Duodenal mucosa (tissue), 2 donors: ENCODE measurements at regions not wholly inside any gene's neighbourhood (a gene's known extent, or its start where the extent isn't known, plus 50 kb on each side); places are given as distances from the start of the nearest gene placed in this dataset.

Source experiments
- H3K27ac ChIP-seq: one replicate; pipeline ENCODE4 v1.7.0; 2013; ENCODE audit warnings: low read depth, low read length
- H3K27me3 ChIP-seq, 2 donors: one replicate each; pipeline ENCODE4 v1.7.0; 2013; ENCODE audit warnings: low read length in 2 of 2, control low read depth in 1 of 2; ENCODE audit not compliant: insufficient read depth in 2 of 2, control insufficient read depth in 1 of 2
- H3K36me3 ChIP-seq, 2 donors: one replicate each; pipeline ENCODE4 v1.7.0; 2013; ENCODE audit warnings: low read length in 2 of 2, control low read depth in 1 of 2; ENCODE audit not compliant: insufficient read depth in 2 of 2, control insufficient read depth in 1 of 2
- H3K4me1 ChIP-seq, 2 donors: one replicate each; pipeline ENCODE4 v1.7.0; 2013; ENCODE audit warnings: low read length in 2 of 2, control low read depth in 1 of 2; ENCODE audit not compliant: insufficient read depth in 2 of 2, control insufficient read depth in 1 of 2
- H3K4me3 ChIP-seq, 2 donors: one replicate each; pipeline ENCODE4 v1.7.0; 2013; ENCODE audit warnings: low read length in 2 of 2, low read depth in 1 of 2
- H3K9ac ChIP-seq, 2 donors: one replicate each; pipeline ENCODE4 v1.7.0; 2013; ENCODE audit warnings: low read length in 2 of 2, low read depth in 1 of 2
- H3K9me3 ChIP-seq, 2 donors: one replicate each; pipeline ENCODE4 v1.7.0; 2013; ENCODE audit warnings: low read length in 2 of 2, control low read depth in 1 of 2; ENCODE audit not compliant: control insufficient read depth in 1 of 2

DNA sequence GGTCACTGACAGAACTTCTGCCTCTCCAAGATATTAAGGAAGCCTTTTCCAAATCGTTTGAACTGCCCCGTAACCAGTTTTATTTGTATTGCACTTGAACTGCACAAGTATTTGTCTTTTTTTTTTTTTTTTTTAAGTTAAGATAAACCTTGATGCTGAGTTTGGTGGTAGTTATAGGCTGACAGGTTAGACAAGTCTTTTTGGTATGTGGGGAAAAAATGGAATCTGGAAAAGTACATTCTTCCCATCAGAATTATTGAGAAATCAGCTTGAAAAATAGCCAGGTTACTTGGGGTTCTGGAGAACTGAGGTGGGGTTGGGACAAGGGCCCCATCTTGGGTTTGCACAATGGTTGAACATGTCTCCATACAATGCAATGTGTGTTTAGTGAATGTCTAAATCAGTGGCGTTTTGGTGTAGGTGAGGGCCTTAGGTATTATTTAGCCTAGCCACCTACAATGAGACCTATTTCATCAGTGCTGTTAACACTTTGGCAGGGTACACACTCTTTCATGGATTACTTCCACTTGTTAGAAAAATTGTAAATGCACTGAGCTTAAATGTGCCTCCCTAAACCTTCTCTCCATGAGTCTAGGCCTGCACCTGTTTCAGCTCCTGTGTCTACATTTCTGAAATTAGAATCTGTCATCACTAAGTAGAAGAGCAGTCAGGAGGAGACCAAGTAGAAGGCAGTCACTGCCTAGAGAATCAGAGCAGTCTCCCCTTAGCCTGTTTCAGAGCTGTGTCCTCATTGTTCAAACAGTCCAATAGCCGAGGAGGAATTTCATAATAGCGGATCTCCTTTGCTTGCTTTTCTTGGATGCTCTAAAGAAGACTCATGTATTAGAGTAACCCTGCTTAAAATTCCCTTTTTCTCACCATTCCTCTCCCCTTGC, 140.0 kb upstream of the HMHB1 start:
- H3K4me3 ChIP-seq, result no peak overlapping the region
- peaks cover 0 to 4% of the 10 kb centered on the region in 2 donors for H3K27me3 ChIP-seq
- no peak overlapping the region for H3K9ac ChIP-seq
- H3K36me3 ChIP-seq, result no peaks in the 10 kb centered on the region
- no peaks in the 10 kb centered on the region for H3K9me3 ChIP-seq
- H3K4me1 ChIP-seq, result no peaks in the 10 kb centered on the region
- H3K27ac ChIP-seq, result no peak overlapping the region

DNA sequence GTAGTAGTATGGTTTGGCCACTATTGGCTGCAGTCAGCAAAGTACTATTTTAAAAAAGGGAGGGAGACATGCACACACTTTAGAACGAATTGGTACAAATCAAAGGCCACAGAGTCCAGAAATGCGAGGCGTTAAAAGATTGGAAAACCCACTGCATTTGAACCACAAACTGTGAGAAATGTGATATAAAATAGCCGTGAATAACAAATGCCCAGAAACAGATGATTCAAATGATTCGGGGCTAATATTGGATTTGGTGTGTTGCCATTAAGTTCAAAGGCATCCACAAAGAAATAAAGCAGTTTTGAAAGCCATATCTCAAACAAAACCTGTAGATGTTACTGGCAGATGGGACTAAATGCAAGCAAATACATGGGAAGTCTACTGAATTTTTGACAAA, 140.9 kb upstream of the HMHB1 start:
- no peak overlapping the region for H3K27ac ChIP-seq
- no peaks in the 10 kb centered on the region for H3K4me1 ChIP-seq

DNA sequence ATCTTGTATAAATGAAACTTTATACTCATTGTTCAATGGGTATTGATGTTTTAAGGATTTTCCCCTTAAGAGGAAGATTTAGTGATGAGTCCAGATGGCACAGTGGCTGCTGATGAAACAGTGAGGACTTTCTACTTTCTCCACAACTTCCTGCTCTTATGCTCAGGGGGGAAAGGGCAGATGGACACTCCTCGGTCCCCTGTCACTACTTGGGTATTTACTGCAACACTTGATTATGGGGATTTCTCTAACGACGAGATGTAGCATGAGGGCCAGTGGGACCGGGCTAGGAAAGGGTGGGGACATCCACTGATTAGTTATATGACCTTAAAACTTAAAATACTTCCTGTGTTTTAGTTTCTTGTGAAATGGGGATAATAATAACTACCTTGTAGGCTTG, 146.1 kb upstream of the HMHB1 start:
- H3K27me3 ChIP-seq, result no peaks in the 10 kb centered on the region
- H3K4me3 ChIP-seq, result no peak overlapping the region
- H3K27ac ChIP-seq, result no peak overlapping the region
- H3K4me1 ChIP-seq, result no peaks in the 10 kb centered on the region
- H3K9ac ChIP-seq, result no peak overlapping the region
- H3K36me3 ChIP-seq, result no peaks in the 10 kb centered on the region
- H3K9me3 ChIP-seq, result no peaks in the 10 kb centered on the region

More for the DNA sequence above, 140.9 kb upstream of the HMHB1 start:
- Histone ChIP-seq H3K36me3 (no peaks in the 10 kb centered on the region), H3K9ac (no peak overlapping the region), H3K27me3 (peaks cover 0 to 4% of the 10 kb centered on the region in 2 donors), H3K9me3 (no peaks in the 10 kb centered on the region), H3K4me3 (no peak overlapping the region)

DNA sequence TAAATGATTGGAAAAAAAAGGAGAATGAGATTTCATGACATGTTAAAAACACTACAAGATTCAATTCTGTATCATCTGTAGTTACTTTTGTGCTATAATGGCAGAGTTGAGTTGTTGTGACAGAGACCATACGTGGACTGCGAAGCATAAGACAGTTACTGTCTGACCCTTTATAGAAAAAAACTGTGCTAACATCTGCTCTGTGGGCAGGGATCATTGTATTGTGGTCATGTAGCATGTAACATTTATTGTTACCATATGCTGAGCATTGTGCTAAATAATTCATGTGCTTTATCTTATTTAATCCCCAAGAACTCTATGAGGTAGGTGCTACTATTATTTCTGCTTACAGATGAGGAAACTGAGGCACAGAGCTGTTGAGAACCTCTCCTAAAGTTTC, 147.3 kb upstream of the HMHB1 start:
- Histone ChIP-seq H3K4me1 (no peaks in the 10 kb centered on the region), H3K27me3 (no peaks in the 10 kb centered on the region), H3K4me3 (no peak overlapping the region), H3K9ac (no peak overlapping the region), H3K9me3 (no peaks in the 10 kb centered on the region), H3K27ac (no peak overlapping the region), H3K36me3 (no peaks in the 10 kb centered on the region)

DNA sequence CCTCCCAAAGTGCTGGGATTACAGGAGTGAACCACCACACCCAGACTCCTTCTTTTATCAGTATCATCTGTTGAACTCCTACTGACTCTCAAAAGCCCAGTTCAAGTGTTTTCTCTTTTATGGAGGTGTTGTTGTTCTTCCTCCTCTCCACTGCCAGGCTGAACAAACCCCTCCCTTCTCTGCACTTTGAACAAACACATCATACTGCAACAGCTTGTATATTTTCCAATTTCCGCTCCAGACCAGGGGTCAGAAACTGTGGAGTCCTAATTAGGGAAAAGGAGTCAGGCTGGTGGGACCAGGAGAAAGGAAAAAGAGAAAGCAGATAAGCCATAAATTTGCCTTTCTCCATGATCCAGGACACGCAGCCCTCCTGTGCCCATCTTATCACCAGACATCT, 148.1 kb upstream of the HMHB1 start:
- Histone ChIP-seq H3K4me1 (no peaks in the 10 kb centered on the region), H3K27me3 (no peaks in the 10 kb centered on the region), H3K4me3 (no peak overlapping the region), H3K27ac (no peak overlapping the region), H3K9ac (no peak overlapping the region), H3K9me3 (no peaks in the 10 kb centered on the region), H3K36me3 (no peaks in the 10 kb centered on the region)

DNA sequence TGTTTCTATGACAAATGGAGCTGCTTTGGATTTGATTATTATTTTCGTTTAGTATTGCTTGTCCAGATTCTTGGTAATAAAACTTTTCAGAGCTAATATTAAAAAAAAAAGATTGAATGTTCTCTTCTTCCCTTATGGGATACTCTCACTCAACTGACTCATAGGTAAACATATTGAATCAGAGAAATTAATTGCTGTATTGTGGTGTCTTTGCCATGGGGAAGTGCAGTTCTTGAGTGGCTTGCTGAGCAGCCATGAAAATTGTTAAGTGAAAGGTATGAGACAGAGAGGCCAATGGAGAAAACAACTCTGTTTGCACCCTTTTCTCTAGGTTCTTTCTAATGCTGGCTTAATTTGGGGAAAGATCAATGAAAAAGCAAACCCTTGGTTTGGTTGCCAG, 149.9 kb upstream of the HMHB1 start:
- no peak overlapping the region for H3K4me3 ChIP-seq
- H3K36me3 ChIP-seq, result no peaks in the 10 kb centered on the region
- no peak overlapping the region for H3K9ac ChIP-seq
- H3K27me3 ChIP-seq, result no peaks in the 10 kb centered on the region
- no peak overlapping the region for H3K27ac ChIP-seq
- no peaks in the 10 kb centered on the region for H3K9me3 ChIP-seq
- H3K4me1 ChIP-seq, result no peaks in the 10 kb centered on the region

DNA sequence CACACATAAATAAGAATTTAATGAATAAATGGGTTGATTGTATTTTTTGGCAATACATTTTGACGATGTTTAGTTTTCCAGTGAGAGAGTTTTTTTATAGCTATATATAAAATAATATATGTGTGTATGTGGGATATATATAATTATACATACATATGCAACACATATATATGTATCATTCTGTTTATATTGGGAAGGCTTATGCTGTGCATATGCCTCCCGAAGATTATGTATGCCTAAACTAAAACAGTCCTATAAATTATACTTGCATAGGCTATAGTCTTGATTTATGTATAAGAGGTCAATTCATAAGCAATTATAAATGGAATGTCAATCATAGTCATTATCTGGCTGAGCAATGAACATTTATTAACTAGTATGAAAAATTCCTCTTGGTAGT, 151.3 kb upstream of the HMHB1 start:
- Histone ChIP-seq H3K27ac (no peak overlapping the region), H3K4me3 (no peak overlapping the region), H3K27me3 (no peaks in the 10 kb centered on the region), H3K4me1 (no peaks in the 10 kb centered on the region), H3K9ac (no peak overlapping the region), H3K36me3 (no peaks in the 10 kb centered on the region), H3K9me3 (no peaks in the 10 kb centered on the region)

DNA sequence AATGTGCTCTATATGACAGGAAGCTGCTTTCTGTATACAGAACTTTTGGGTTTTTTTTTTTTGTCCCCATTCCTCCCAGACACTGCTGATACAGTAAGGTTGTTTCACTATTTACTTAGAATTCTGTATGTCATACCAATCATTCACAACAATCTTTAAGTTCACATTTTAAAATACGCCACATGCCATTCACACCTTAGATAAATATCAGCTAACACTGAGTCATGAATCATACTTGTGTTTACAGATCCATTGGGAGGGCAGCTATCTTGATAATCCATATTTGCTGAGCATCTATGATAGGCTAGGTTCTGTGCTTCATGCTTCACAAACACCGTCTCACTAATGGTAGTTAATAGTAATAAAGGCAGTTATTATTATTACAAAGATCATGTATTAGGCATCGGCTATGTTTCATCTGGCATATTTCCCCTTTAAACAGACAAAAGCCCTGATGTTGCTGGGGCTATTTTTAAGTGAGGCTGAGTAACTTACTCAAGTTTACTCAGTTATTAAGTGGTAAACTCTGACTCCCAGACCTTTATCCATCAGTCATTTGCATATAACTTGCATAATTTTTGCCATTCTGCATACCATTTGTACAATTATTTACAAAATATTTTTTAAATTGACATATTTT, 152.2 kb upstream of the HMHB1 start:
- H3K27me3 ChIP-seq, result no peaks in the 10 kb centered on the region
- no peaks in the 10 kb centered on the region for H3K4me1 ChIP-seq
- no peaks in the 10 kb centered on the region for H3K36me3 ChIP-seq
- no peak overlapping the region for H3K4me3 ChIP-seq
- H3K9me3 ChIP-seq, result no peaks in the 10 kb centered on the region
- no peak overlapping the region for H3K9ac ChIP-seq
- H3K27ac ChIP-seq, result no peak overlapping the region

DNA sequence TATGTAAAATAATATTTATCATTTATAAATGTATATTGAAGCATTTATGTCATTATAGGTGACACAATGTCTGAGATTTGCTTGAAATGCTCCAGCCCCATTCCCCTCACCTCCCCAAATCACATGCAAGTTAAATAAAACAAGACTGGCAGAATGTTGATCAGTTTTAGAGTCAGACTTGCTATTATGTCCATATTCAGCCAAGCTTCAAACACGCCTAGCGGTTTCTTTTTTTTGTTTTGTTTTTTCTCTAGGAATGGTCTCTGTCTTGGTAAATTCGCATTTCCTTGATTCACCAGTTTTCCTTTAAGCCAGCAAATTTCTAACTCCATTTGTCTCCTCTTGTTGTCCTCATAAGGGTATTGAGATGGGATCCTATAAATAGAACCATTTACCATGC, 153.0 kb upstream of the HMHB1 start:
- H3K9ac ChIP-seq, result no peak overlapping the region
- H3K4me3 ChIP-seq, result no peak overlapping the region
- H3K27ac ChIP-seq, result no peak overlapping the region
- no peaks in the 10 kb centered on the region for H3K4me1 ChIP-seq
- no peaks in the 10 kb centered on the region for H3K27me3 ChIP-seq
- no peaks in the 10 kb centered on the region for H3K36me3 ChIP-seq
- H3K9me3 ChIP-seq, result no peaks in the 10 kb centered on the region

DNA sequence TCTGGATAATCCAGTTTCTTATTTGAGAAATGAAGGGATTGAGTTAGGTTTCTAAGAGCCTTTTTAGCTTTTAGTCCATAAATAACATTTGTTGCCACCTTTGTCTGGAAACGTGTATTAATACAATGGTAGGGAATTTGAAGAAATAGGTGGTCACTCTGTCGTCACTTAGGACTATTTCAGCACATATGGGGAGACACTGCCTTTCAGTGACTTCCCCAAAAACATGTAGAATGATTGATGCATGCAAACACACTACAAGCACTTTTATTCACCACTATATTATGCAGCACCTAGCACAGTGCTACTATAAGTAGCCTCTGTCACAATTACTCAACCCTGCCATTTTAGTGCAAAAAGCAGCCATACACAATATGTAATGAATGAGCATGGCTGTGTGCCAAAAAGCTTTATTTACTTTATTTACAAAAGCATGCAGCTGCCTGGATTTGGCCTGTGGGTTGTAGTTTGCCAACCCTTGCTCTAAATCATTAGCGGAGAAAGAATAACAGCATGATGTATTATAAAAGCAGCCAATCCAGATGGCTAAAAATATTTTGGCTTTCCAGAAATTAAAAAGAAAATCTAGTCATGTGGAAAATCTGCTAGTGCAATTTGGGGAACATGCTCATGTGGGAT, 154.2 kb upstream of the HMHB1 start:
- Histone ChIP-seq H3K4me3 (no peak overlapping the region), H3K27me3 (no peaks in the 10 kb centered on the region), H3K9ac (no peak overlapping the region), H3K4me1 (no peaks in the 10 kb centered on the region), H3K36me3 (no peaks in the 10 kb centered on the region), H3K9me3 (no peaks in the 10 kb centered on the region), H3K27ac (no peak overlapping the region)
